SKM-1 treated with dmso at 0.1 percent for 144 hours (cell line): ENCODE measurements at regions not wholly inside any gene's neighbourhood (a gene's known extent, or its start where the extent isn't known, plus 50 kb on each side); places are given as distances from the start of the nearest gene placed in this dataset.
A peak's percentile ranks its signal among the peaks of the same experiment; 100 is the strongest.

ENCODE experiments used
- DNase-seq: peaks from one replicate; lab custom pipeline; 2025; ENCODE audit not compliant: unreplicated experiment; lab: John Stamatoyannopoulos, UW

DNA sequence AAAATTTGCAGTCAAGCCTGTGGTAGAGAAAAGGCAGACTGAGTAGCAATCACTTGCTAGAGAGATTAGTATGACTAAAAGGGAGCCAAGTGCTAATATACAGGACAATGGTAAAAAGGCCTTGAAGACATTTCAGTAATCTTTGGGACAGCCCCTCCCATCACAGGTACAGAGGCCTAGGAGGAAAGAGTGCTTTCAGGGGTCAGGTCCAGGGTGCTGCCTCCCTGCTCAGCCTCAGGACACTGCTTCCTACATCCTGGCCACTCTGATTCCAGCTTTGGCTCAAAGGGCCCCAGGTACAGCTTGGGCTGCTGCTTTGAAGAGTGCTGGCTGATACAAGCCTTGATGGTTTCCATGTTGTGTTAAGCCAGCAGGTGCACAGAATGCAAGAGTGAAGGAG is 543.5 kb downstream of the MMUT start:
- no peak for DNase-seq

DNA sequence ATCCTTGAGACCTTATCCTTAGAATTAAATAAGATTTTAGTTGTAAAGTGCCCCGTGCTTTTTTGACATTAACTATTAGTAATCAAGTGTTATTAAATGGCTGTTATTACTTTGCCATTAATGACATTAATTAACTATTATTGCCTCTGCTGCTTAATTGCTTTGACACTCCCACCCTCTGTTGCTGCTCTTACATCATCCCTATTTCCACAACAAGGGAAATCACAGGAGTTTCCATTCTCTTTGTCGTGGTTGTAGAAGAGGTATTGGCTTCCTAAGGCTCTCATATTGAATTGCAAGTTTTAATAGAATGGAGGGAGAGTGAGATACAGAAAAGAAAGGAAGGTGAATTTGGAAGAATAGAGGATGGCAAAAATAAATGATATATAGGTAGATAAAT is 545.8 kb downstream of the MMUT start:
- no peak for DNase-seq

DNA sequence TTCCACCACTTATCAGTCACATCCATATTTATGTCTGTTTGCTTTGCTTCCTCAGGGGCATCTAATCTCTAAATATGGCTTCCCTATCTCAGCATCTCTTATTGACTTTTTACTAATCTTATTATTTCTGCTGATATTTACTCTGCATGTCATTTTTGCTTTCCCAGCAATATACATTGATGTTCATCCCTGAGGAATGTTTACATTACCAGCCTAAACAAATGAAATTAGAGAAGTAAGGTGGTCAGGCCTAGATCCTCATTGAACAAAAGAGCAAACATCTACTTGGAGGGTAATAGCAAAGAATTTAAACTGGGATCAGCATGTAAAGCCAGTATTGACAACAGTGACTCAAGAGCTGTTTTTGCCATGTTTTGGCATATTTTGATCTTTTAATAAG is 546.4 kb downstream of the MMUT start:
- DNase-seq, result no peak

DNA sequence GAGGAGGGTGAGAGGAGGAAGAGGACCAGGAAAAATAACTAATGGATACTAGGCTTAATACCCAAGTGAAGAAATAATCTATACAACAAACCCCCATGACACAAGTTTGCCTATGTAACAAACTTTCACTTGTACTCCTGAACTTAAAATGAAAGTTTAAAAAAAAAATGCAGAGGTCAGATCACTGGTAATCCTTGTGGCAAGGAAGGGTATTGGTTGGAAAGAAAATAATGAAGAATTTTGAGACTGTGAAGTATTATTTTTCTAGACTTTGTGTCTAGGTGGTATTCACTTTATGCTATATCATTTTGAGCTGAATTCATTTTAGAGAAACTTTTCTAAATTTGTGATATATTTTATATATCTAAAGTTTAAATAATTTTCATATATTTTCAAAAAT is 547.5 kb downstream of the MMUT start:
- DNase-seq, result no peak

DNA sequence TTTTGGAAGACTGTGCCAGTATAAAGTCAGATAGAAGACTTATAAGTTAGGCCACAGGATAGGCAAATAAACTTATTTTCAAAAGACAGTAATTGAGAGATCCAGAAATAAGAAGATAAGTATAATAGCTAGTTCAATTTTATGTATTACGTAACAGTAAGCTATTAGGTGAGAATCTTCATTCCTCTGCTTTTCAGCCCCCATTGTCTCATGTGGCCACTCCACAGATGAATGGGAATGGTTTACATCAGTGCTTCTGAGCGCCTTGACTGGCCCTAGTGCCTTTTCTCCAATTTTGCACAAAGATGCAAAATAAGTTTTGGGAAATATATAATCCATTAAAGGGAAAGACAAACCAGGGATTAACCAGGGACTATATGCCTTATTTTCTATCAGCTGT is 550.5 kb downstream of the MMUT start:
- DNase-seq, result no peak

- no peak for DNase-seq
These were observed 558.2 kb downstream of the MMUT start for GRCh38 chr6:48904809-48905208.

DNA sequence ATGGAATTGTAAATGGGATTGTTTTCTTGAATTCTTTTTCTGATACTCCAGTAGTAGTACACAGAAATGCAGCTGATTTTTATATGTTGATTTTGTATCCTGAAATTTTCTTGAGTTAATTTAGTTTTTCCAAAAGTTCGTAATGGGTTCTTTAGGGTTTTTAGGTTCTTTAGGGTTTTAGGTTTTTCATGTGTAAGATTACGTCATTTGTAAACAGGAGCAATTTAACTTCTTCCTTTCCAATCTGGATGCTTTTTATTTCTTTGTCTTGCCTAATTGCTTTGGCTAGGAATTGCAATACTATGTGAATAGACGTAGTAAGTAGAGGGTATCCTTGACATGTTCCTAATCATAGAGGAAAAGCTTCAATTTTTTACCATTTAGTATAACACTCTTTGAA is 568.6 kb downstream of the MMUT start:
- DNase-seq, result no peak

- no peak for DNase-seq
These were observed 570.0 kb downstream of the MMUT start for GRCh38 chr6:48893048-48893447.

DNA sequence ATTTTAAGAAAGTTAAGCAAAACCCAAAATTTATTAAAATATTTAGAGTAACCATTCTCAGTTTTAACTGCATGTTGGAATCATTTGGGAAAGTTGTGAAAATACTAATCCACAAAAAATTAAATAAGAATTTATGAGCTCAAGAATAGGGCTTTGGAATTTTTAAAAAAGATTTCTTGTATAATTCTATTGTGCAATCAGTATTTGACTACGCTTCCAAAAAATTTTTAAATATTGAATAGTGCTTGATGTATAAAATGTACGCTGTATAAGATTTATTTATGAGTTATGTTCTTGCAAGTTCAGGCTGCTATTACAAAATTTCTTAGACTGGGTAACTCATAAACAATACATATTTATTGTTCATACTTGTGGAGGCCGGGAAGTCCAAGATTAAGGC is 571.7 kb downstream of the MMUT start:
- DNase-seq, result no peak

DNA sequence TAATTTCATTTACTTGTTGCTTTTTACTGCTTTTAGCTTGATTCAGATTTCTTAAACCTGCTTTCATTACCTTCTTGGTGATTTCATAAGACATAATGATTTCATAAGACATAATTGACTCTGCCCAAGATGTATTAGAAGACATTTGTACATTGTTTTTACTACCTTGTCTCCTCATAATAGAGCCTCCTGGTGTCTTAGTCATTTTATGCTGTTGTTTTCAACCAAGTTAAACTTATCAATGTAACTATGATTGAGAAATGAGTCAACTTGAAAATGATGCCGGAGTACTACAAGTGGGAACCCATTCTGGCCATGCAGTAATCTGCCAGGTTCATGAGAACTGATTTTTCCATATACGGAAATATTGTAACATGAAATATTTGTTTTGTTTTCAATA is 573.6 kb downstream of the MMUT start:
- DNase-seq, result no peak

- DNase-seq, result no peak
These were observed 579.9 kb downstream of the MMUT start for GRCh38 chr6:48883116-48883515.

GRCh38 chr6:48881551-48881950 is 581.5 kb downstream of the MMUT start:
- DNase-seq, result no peak

DNA sequence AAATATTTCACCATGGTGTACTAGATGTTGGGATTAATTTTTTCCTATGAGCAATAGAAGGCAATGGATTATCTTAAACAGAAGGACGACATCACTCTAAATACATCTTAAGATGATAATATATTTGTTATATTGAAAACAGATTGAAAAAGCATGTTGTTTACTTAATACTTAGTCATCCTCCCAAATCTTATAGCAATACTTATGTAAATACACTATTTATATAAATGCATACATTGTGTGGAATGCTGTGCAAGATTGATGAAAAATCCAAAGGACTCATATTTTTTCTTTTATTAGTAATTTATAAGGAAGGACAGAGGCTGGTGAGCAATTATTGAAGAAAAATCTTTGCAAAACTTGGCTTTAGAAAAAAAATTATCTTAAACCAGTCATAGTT is 593.5 kb downstream of the MMUT start:
- DNase-seq, result no peak

DNA sequence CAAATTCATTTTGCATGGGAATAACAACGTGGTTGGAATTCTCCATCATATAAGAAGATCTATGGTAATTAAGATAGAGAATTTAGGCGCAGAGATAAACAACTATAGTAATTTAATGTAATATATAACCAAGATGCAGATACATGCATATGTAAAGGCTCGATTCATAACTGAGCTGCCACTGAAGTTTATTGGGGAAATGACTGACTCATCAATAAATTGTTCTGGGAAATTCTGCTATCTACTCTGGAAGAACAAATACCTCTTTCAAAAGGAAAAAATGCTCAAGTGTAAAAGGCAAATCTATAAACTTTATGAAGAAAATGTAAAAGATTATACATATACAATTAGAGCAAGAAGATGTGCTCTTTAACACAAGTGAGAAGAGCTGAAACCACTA is 596.4 kb downstream of the MMUT start:
- DNase-seq, result no peak

- no peak for DNase-seq
These were observed 602.9 kb downstream of the MMUT start for GRCh38 chr6:48860175-48860574.

GRCh38 chr6:48859562-48860123 is 603.4 kb downstream of the MMUT start:
- DNase-seq, result no peak

DNA sequence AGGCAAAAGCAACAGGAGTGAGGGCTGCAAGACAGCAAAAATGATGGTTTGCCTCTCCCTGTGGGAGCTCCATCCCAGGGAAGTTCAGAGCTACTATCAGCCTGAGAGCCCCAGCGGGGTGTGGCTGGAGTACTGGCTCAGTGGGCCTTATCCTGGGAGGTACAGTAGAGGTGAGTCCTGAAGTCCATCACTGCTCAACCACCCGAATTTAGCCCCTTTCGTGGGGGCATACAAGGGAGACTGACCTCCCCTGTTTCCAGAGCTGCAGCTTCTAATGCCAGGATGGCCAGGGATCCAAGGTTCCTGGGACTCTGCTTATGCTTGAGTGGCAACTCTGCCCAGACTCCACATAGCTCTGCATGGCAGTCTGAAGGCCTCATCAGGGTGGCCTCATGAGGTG is 617.8 kb downstream of the MMUT start:
- DNase-seq, result no peak

- DNase-seq, result no peak
These were observed 618.4 kb downstream of the MMUT start for GRCh38 chr6:48844696-48845095.

DNA sequence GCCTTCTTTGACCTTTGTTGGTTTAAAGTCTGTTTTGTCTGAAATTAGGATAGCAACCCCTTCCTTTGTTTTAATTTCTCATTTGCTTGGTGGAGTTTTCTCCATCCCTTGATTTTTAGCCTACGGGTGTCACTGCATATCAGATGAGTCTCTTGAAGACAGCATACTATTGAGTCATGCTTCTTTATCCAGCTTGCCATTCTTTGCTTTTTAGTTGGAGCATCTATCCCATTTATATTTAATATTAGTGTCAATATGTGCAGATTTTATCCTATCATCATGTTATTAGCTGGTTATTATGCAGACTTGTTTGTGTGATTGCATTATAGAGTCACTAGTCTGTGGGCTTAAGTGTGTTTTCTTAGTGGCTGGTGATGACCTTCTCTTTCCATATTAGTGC is 622.2 kb downstream of the MMUT start:
- no peak for DNase-seq

- DNase-seq, result no peak
These were observed 623.8 kb downstream of the MMUT start for GRCh38 chr6:48839206-48839605.

DNA sequence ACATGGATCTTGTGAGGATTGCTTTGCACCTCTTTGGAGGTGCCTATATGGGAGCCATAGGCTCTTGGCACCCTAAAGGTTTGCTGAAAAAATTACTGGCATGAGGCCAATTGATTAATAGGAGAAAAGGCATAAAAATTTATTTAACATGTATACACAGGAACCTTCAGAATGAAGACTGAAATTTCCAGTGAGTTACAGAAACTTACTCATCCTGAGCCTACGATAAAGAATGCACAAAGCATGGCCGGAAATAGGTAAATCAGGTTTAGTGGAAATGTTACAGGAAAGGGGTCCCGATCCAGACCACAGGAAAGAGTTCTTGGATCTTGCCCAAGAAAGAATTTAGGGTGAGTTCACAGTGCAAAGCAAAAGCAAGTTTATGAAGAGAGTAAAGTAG is 625.3 kb downstream of the MMUT start:
- DNase-seq, result no peak

DNA sequence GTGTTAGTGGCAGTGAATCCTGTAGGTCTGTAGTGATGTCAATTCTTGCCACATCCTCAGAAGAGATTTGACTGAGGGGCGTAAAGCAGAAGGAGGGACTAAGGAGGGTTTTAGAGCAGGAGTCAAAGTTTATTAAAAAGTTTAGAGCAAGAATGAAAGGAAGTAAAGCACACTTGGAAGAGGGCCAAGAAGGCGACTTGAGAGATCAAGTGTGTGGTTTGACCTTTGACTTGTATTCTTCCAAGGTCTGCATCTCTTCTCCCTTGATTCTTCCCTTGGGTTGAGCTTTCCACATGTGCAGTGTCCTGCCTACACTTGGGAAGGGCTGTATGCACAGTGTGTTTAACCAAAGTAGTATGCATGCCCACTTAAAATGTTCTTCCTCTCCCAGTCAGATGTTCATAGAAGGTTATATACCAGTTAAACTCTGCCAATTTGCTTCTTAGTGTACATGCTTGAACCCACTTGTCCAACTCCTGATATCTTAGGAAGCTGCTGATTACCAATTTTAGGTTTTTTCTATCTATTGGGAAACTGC is 627.6 kb downstream of the MMUT start:
- peak; percentile 27 for DNase-seq

GRCh38 chr6:48834706-48835105 is 628.3 kb downstream of the MMUT start:
- DNase-seq, result no peak

GRCh38 chr6:48833916-48834315 is 629.1 kb downstream of the MMUT start:
- DNase-seq, result no peak
